ENCODE measurements at regions not wholly inside any gene's neighbourhood (a gene's known extent, or its start where the extent isn't known, plus 50 kb on each side); places are given as distances from the start of the nearest gene placed in this dataset.

GRCh38 chr17:79541056-79541850 is 69.6 kb downstream of the RBFOX3 start:
- Histone ChIP-seq H2AFZ (ENCODE audit: low read depth, low read length) (no peak overlapping the region), H3K9me2 (ENCODE audit: insufficient read depth, low read length) (no peaks in the 10 kb centered on the region), H3K9me3 (ENCODE audit: low read length) (no peaks in the 10 kb centered on the region), H3K27ac (ENCODE audit: low read length) (no peak overlapping the region), H4K20me1 (ENCODE audit: insufficient read depth) (no peaks in the 10 kb centered on the region), H3K4me2 (ENCODE audit: low read length) (no peak overlapping the region), H3K36me3 (ENCODE audit: insufficient read depth, low read length) (no peaks in the 10 kb centered on the region), H3K27me3 (ENCODE audit: insufficient read depth, low read depth, low read length) (no peaks in the 10 kb centered on the region), H3K79me2 (replicated peaks; ENCODE audit: insufficient read depth, low read length) (no peaks in the 10 kb centered on the region), H3K4me3 (ENCODE audit: low read length) (no peak overlapping the region), H3K9ac (ENCODE audit: low read length) (peak overlapping the region; percentile 5), H3F3A (ENCODE audit: insufficient read depth, low read length, poor library complexity, severe bottlenecking) (no peaks in the 10 kb centered on the region)
- TF ChIP-seq SMC3 (conservative IDR thresholded peaks at IDR 0.05; ENCODE audit: poor library complexity) (no peak), EZH2 (IDR thresholded peaks at IDR 0.05; ENCODE audit: borderline replicate concordance, insufficient read depth, low read length, poor library complexity, severe bottlenecking) (no peak)

- Histone ChIP-seq H3F3A (ENCODE audit: insufficient read depth, low read length, poor library complexity, severe bottlenecking) (no peaks in the 10 kb centered on the region), H3K27ac (ENCODE audit: low read length) (no peak overlapping the region), H3K9me2 (ENCODE audit: insufficient read depth, low read length) (no peaks in the 10 kb centered on the region), H3K9me3 (ENCODE audit: low read length) (no peaks in the 10 kb centered on the region), H3K79me2 (replicated peaks; ENCODE audit: insufficient read depth, low read length) (no peaks in the 10 kb centered on the region), H4K20me1 (ENCODE audit: insufficient read depth) (no peaks in the 10 kb centered on the region), H2AFZ (ENCODE audit: low read depth, low read length) (no peak overlapping the region), H3K9ac (ENCODE audit: low read length) (no peak overlapping the region), H3K27me3 (ENCODE audit: insufficient read depth, low read depth, low read length) (no peaks in the 10 kb centered on the region), H3K36me3 (ENCODE audit: insufficient read depth, low read length) (no peaks in the 10 kb centered on the region), H3K4me3 (ENCODE audit: low read length) (no peak overlapping the region), H3K4me2 (ENCODE audit: low read length) (no peak overlapping the region)
- TF ChIP-seq CTCF (IDR thresholded peaks at IDR 0.05; ENCODE audit: poor library complexity, severe bottlenecking) (no peak), EP300 (conservative IDR thresholded peaks at IDR 0.05; ENCODE audit: poor library complexity, severe bottlenecking) (no peak), TAF1 (IDR thresholded peaks at IDR 0.05; ENCODE audit: low read depth) (no peak), REST (IDR thresholded peaks at IDR 0.05; ENCODE audit: borderline replicate concordance) (no peak), MXI1 (conservative IDR thresholded peaks at IDR 0.05; ENCODE audit: poor library complexity, severe bottlenecking) (no peak), POLR2AphosphoS5 (IDR thresholded peaks at IDR 0.05) (no peak), SMC3 (conservative IDR thresholded peaks at IDR 0.05; ENCODE audit: poor library complexity) (no peak), EZH2 (IDR thresholded peaks at IDR 0.05; ENCODE audit: borderline replicate concordance, insufficient read depth, low read length, poor library complexity, severe bottlenecking) (no peak), RAD21 (conservative IDR thresholded peaks at IDR 0.05) (no peak)
These were observed 70.7 kb downstream of the RBFOX3 start for GRCh38 chr17:79539944-79540705.

All from neural cell (in vitro differentiated cells).